Nephron progenitor cell (in vitro differentiated cells): ENCODE measurements at regions not wholly inside any gene's neighbourhood (a gene's known extent, or its start where the extent isn't known, plus 50 kb on each side); places are given as distances from the start of the nearest gene placed in this dataset.

Experiments
- DNase-seq: peaks from one replicate; pipeline ENCODE4 v3.0.0; 2021
- H3K27ac Mint-ChIP-seq: 2 replicates; pipeline ENCODE4 v1.8.0; 2021; ENCODE audit warnings: mild to moderate bottlenecking, moderate library complexity, mixed read lengths
- H3K27me3 Mint-ChIP-seq: 2 replicates; pipeline ENCODE4 v1.8.0; 2021; ENCODE audit warnings: mild to moderate bottlenecking, low read depth, mixed read lengths; ENCODE audit not compliant: poor library complexity
- H3K36me3 Mint-ChIP-seq: 2 replicates; pipeline ENCODE4 v1.8.0; 2021; ENCODE audit warnings: low read depth, mixed read lengths
- H3K4me1 Mint-ChIP-seq: 2 replicates; pipeline ENCODE4 v1.8.0; 2021; ENCODE audit warnings: mixed read lengths
- H3K4me3 Mint-ChIP-seq: 2 replicates; pipeline ENCODE4 v1.8.0; 2021; ENCODE audit warnings: mild to moderate bottlenecking, moderate library complexity, mixed read lengths
- H3K9me3 Mint-ChIP-seq: 2 replicates; pipeline ENCODE4 v1.8.0; 2021; ENCODE audit warnings: mild to moderate bottlenecking, moderate library complexity, mixed read lengths
- TF ChIP-seq, protein P1 (sequence below): fragments of 200-600 bp; sonication (generic); IDR thresholded peaks from 2 replicates; pipeline ENCODE4 v1.5.0; 2021; ENCODE audit warnings: antibody characterized with exemption

DNA sequence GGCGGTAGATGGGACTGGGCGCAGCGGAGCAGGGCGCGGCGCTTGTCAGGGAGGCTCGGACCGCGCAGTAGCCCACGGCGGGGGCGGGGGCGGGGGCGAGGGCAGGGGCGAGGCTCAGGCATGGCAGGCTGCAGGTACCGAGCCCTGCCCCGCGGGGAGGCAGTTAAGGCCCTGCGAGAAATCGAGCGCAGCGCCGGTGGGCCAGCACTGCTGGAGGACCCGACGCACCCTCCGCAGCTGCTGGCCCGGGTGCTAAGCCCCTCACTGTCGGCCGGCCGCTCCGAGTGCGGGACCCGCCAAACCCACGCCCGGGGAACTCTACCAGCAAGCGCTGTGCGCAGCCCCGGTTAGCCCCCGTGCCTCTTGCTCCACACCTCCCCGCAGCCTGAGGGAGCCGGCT, 90.2 kb upstream of the RPL38 start:
- H3K4me3 Mint-ChIP-seq = no peak overlapping the region
- H3K27me3 Mint-ChIP-seq = peaks cover 20% of the 10 kb centered on the region
- no peak overlapping the region for H3K27ac Mint-ChIP-seq
- DNase-seq = no peak
- H3K36me3 Mint-ChIP-seq = no peaks in the 10 kb centered on the region
- TF ChIP-seq, protein P1, sequence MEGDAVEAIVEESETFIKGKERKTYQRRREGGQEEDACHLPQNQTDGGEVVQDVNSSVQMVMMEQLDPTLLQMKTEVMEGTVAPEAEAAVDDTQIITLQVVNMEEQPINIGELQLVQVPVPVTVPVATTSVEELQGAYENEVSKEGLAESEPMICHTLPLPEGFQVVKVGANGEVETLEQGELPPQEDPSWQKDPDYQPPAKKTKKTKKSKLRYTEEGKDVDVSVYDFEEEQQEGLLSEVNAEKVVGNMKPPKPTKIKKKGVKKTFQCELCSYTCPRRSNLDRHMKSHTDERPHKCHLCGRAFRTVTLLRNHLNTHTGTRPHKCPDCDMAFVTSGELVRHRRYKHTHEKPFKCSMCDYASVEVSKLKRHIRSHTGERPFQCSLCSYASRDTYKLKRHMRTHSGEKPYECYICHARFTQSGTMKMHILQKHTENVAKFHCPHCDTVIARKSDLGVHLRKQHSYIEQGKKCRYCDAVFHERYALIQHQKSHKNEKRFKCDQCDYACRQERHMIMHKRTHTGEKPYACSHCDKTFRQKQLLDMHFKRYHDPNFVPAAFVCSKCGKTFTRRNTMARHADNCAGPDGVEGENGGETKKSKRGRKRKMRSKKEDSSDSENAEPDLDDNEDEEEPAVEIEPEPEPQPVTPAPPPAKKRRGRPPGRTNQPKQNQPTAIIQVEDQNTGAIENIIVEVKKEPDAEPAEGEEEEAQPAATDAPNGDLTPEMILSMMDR = no peak
- H3K9me3 Mint-ChIP-seq = peaks cover 3% of the 10 kb centered on the region
- peaks cover 78% of the 10 kb centered on the region for H3K4me1 Mint-ChIP-seq

DNA sequence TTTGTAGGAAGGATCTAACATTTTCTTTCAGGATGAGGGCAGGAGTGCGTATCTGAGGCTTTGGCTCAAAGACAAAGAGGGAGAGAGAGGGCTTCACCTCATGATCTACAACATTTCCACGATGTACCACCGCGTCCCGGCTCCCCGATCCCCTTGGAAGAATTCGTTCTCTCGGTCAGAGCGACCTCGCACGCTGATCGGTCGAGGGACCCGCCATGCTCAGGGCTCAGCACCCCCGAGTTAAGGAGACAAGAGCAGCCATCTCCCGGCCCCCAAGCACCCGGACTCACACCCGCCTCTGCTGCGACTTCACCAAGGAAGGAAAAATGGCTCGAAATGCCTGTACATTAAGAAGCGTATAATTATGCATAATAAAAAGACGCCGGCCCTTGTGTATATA, 89.5 kb upstream of the RPL38 start:
- H3K4me3 Mint-ChIP-seq = no peak overlapping the region
- no peak overlapping the region for H3K27ac Mint-ChIP-seq
- peaks cover 24% of the 10 kb centered on the region for H3K27me3 Mint-ChIP-seq
- DNase-seq = no peak
- H3K9me3 Mint-ChIP-seq = peaks cover 3% of the 10 kb centered on the region
- no peaks in the 10 kb centered on the region for H3K36me3 Mint-ChIP-seq
- TF ChIP-seq, protein P1 = no peak
- peaks cover 78% of the 10 kb centered on the region for H3K4me1 Mint-ChIP-seq

DNA sequence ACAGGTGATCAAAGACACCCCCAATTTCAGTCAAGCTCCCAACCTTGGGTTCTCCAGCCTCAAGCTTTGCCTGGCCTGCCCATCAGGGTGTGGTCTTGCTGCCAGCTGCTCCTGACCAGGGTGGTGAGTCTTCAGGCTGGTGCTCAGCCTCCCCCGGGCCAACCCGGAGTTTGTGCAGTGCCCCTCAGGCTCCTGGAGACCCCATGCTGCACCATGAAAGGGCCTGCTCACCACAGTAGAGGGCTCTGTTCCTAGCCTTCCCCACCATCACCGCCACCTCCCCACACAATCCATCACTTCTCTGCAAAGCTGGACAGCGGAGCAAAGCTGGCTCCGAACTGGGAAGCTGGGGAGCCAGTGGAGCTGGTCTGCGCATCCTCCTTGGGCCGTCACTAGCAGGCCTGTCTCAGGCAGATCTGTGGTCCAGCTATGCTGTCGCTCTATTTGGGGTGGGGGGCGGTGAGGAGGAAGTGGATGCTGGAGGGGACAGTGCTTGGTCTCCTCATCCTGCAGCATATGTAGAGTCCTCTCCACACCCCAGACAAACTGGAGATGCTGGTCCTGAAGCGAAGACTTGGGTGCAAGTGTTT, 88.5 kb upstream of the RPL38 start:
- Mint-ChIP-seq H3K27me3 (peaks cover 24% of the 10 kb centered on the region), H3K9me3 (peaks cover 3% of the 10 kb centered on the region), H3K4me1 (peaks cover 78% of the 10 kb centered on the region), H3K4me3 (no peak overlapping the region), H3K36me3 (no peaks in the 10 kb centered on the region), H3K27ac (no peak overlapping the region)
- DNase-seq = no peak
- TF ChIP-seq, protein P1 = no peak

DNA sequence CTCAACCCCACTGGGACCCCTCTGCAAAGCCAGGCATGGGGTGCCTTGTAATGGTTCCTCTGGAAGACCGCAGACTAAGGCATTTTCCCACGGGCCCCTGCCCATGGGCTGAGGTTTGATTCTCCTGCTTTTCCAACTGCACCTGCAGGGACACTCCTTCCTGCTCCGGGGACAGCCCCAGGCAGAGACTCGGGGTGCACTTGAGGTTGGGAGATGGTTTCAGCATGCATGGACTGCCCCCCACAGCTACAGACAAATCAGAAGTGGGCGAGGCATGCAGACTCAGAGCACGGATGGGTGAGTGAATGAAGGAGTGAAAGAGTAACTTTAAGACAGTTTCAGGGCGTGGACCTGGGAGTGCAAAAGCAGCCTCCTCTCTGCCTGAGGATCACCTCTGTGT, 87.9 kb upstream of the RPL38 start:
- Mint-ChIP-seq H3K27ac (no peak overlapping the region), H3K4me3 (no peak overlapping the region), H3K4me1 (peaks cover 73% of the 10 kb centered on the region), H3K9me3 (peaks cover 3% of the 10 kb centered on the region), H3K36me3 (no peaks in the 10 kb centered on the region), H3K27me3 (peaks cover 24% of the 10 kb centered on the region)
- no peak for DNase-seq
- TF ChIP-seq, protein P1 = no peak

DNA sequence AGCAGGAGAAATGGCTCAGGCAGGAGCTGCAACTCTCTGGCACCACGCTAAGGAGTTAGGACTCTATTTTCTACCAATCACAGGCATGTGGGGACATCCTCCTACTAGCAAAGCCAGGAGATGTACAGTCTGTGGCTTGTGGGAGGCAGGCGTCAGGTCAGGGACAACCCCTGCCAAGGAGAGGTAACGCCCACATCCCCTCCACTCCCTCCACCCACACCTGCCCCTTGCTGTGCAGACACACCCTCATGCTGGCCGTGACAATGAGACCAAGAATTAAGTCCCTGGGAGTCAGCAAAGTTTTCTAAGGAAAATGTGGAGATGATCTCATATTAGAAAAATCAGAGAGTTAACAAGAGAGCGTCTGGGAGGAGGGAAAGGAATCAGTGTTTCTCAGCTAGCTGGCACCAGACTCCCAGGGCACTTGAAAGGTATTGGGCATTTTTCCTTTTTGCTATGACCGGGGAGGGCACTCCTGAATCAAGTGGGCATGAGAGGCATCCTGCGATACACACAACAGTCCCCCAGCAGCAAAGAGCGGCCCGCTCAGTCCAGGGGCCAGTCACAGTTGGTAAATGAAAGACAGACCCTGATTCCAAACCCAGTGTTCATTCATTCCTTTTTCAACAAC, 87.3 kb upstream of the RPL38 start:
- no peak overlapping the region for H3K27ac Mint-ChIP-seq
- peaks cover 8% of the 10 kb centered on the region for H3K9me3 Mint-ChIP-seq
- TF ChIP-seq, protein P1 = no peak
- peaks cover 67% of the 10 kb centered on the region for H3K4me1 Mint-ChIP-seq
- H3K27me3 Mint-ChIP-seq = peaks cover 24% of the 10 kb centered on the region
- no peaks in the 10 kb centered on the region for H3K36me3 Mint-ChIP-seq
- H3K4me3 Mint-ChIP-seq = no peak overlapping the region
- no peak for DNase-seq
